ENCODE measurements at regions not wholly inside any gene's neighbourhood (a gene's known extent, or its start where the extent isn't known, plus 50 kb on each side); places are given as distances from the start of the nearest gene placed in this dataset.

DNA sequence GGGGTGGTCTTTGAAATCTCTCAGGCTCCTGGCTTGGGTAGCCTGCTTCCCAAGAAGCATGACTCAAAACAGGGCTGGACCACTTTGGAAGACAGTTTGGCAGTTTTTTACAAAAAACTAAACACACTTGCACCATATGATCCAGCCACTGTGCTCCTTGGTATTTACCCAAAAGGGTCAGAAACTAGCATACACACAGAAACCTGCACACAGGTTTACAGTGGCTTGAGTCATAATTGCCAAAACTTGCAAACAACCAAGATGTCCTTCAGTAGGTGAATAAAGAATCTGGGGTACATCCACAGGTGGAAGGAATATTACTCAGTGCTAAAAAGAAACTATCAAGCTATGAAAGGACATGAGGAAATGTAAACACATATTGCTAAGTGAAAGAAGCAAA is 323.2 kb upstream of the CDH5 start:
- no peak for DNase-seq (ENCODE audit: low read depth)
- TF ChIP-seq, protein P1, sequence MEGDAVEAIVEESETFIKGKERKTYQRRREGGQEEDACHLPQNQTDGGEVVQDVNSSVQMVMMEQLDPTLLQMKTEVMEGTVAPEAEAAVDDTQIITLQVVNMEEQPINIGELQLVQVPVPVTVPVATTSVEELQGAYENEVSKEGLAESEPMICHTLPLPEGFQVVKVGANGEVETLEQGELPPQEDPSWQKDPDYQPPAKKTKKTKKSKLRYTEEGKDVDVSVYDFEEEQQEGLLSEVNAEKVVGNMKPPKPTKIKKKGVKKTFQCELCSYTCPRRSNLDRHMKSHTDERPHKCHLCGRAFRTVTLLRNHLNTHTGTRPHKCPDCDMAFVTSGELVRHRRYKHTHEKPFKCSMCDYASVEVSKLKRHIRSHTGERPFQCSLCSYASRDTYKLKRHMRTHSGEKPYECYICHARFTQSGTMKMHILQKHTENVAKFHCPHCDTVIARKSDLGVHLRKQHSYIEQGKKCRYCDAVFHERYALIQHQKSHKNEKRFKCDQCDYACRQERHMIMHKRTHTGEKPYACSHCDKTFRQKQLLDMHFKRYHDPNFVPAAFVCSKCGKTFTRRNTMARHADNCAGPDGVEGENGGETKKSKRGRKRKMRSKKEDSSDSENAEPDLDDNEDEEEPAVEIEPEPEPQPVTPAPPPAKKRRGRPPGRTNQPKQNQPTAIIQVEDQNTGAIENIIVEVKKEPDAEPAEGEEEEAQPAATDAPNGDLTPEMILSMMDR (IDR thresholded peaks at IDR 0.05; ENCODE audit: low read length, missing control alignments), result no peak
- no peak overlapping the region for H3K4me3 ChIP-seq (replicated peaks; ENCODE audit: low read depth, low read length)

DNA sequence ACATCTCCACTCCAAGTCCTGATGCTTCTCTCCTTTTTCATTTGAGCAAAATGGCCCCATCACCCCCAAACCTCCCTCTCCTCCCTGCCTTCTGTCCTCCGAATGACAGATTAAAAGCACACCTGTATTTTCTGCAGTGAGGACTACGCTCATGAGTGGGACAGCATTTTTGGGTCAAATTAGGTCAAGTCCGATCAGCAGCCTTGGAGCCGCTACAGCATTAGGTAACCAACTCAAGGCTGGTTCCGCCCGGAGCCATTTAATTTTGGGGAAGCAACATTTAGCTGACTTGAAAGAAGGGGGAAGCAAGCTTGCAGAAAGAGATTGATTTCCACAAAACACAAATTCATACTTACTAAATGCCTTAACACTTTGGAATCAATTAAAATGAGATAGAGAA is 324.1 kb upstream of the CDH5 start:
- TF ChIP-seq, protein P1 (IDR thresholded peaks at IDR 0.05; ENCODE audit: low read length, missing control alignments), result no peak
- no peak for DNase-seq (ENCODE audit: low read depth)
- no peak overlapping the region for H3K4me3 ChIP-seq (replicated peaks; ENCODE audit: low read depth, low read length)

DNA sequence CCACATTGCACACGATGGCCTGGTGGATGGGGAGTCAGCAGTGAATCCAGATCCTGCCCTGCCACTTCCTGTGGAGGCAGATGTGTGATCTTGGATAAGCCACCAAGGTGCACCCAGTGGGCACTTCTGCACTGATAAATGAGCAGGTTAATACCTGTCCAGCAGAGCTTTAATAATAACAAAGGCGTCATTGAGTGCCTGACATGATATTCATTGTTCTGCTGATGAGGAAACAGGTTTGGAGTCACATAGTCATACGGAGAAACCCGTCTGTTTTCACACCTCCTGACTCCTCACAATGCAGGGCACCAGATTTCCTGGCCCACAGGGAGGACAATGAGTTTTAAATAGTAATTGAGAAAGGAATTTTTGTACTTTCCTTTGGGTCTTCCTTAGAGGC is 324.6 kb upstream of the CDH5 start:
- TF ChIP-seq, protein P1 (IDR thresholded peaks at IDR 0.05; ENCODE audit: low read length, missing control alignments), result no peak
- no peak overlapping the region for H3K4me3 ChIP-seq (replicated peaks; ENCODE audit: low read depth, low read length)
- no peak for DNase-seq (ENCODE audit: low read depth)

DNA sequence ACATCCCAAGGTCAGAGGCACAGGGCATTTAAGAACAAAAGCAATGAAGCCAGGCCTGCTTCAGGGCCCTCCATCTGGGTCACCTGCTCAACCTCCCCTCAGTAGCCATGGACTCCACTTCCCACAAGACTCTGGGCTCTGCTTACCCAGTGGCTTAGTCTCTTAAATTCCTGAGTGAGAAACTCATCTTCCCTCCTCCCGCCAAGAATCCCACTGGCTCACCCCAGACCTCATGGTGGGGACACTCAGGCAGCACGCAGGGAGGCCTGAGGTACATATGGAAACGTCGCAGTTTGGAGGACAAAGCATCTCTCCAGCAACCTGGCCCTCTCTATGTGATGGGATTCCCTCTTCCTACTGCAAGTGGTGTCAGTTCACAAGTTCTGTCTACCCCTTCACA is 326.7 kb upstream of the CDH5 start:
- DNase-seq (ENCODE audit: low read depth), result no peak
- TF ChIP-seq, protein P1 (IDR thresholded peaks at IDR 0.05; ENCODE audit: low read length, missing control alignments), result no peak
- H3K4me3 ChIP-seq (replicated peaks; ENCODE audit: low read depth, low read length), result no peak overlapping the region

DNA sequence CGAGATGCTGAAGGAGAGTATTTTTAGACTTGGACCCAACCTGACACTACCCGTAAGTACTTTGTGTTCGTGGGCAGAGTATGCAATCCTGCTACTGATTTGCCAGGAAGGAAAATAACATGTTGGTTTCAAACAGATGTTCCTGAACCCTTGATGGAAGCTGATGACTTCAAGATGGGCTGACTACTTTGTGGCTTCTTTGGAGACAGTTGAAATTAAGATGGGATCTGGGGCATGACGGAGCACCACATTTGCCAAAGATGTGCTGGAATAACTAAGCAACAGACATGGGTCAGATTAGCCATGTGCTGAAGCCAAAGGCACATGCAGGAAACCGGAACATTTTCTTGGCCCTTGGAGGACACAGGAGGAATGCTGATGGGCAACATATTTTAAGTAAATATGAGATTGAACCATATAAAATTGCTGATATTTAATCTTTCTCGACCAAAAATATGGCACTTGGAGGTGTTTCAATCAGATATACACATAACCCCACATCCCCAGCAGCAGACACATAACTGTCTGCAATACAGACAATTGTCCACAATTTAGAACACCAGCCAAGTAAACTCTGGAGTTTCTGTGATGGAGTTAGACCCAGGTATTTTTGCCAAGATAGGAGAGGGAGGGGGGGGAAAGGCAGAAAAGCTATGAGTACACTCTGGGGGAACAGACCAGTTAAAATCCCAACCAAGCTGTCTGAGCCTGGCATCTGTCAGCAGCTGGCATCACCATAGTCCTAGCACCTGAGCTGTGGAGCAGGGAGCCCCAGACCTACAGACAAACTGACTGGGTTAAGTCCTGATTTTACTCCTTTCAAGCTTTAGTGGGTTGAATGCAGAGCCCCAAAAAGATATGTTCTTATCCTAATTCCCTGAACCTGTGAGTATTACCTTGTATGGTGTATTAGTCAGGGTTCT is 329.4 kb upstream of the CDH5 start:
- H3K4me3 ChIP-seq (replicated peaks; ENCODE audit: low read depth, low read length), result no peak overlapping the region
- peak; percentile 14 for DNase-seq (ENCODE audit: low read depth)
- TF ChIP-seq, protein P1 (IDR thresholded peaks at IDR 0.05; ENCODE audit: low read length, missing control alignments), result no peak

DNA sequence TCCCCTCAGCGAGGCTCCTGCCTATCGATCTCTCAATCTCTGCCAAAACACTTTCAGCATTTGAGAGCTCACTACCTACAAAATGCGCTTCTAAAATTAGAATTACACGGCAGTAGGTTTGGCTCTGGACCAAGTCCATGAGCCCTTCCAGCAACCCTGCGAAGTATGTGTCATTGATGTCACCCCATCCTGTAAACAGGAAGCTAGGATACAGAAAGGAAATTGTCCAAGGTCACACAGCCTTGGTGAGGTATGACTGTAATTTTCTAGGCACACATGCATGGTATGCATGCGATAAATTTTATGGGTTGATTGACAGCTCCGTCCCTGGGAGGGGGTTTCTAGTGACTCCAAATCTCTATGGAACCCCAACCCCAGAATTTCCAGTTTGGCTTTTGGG is 330.3 kb upstream of the CDH5 start:
- no peak overlapping the region for H3K4me3 ChIP-seq (replicated peaks; ENCODE audit: low read depth, low read length)
- DNase-seq (ENCODE audit: low read depth), result peak; percentile 20
- TF ChIP-seq, protein P1 (IDR thresholded peaks at IDR 0.05; ENCODE audit: low read length, missing control alignments), result no peak

DNA sequence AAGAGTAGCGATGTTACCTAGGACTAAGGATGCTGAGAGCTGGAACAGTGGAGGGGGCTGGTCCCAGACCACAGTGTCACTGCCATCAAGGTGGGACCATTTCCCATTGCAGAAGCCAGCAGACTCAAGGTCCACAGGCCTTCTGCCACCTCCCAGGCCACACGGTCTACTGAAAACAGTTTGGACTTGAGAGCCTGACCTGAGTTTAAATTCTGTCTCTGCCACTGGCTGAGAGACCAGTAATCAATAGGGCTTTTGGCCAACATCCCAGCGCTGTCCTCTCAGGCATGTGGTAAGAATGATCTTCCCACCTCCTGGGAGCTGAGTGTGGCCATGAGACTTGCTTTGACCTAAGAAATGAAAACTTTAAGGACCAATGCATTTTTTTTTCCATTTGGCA is 331.4 kb upstream of the CDH5 start:
- no peak overlapping the region for H3K4me3 ChIP-seq (replicated peaks; ENCODE audit: low read depth, low read length)
- no peak for DNase-seq (ENCODE audit: low read depth)
- TF ChIP-seq, protein P1 (IDR thresholded peaks at IDR 0.05; ENCODE audit: low read length, missing control alignments), result no peak
